Muscle layer of colon (tissue), 2 donors: ENCODE measurements at regions not wholly inside any gene's neighbourhood (a gene's known extent, or its start where the extent isn't known, plus 50 kb on each side); places are given as distances from the start of the nearest gene placed in this dataset.

Source experiments
- H3K27ac ChIP-seq: one replicate; pipeline ENCODE4 v1.7.0; 2013; ENCODE audit warnings: low read depth, mild to moderate bottlenecking, low read length, moderate library complexity
- H3K27me3 ChIP-seq, 2 donors: one replicate each; pipeline ENCODE4 v1.7.0; 2013; ENCODE audit warnings: low read length in 2 of 2, mild to moderate bottlenecking in 2 of 2; ENCODE audit not compliant: insufficient read depth in 2 of 2, control insufficient read depth in 1 of 2
- H3K36me3 ChIP-seq: one replicate; pipeline ENCODE4 v1.7.0; 2013; ENCODE audit warnings: mild to moderate bottlenecking, low read length; ENCODE audit not compliant: insufficient read depth
- H3K4me1 ChIP-seq: one replicate; pipeline ENCODE4 v1.7.0; 2013; ENCODE audit warnings: mild to moderate bottlenecking, low read length; ENCODE audit not compliant: insufficient read depth
- H3K4me3 ChIP-seq, 2 donors: one replicate each; pipeline ENCODE4 v1.7.0; 2013; ENCODE audit warnings: low read length in 2 of 2, low read depth in 1 of 2, mild to moderate bottlenecking in 1 of 2, moderate library complexity in 1 of 2
- H3K9ac ChIP-seq: one replicate; pipeline ENCODE4 v1.7.0; 2013; ENCODE audit warnings: low read length
- H3K9me3 ChIP-seq: one replicate; pipeline ENCODE4 v1.7.0; 2013; ENCODE audit warnings: mild to moderate bottlenecking, low read length
- donor health status: abdominal sarcoma.
- donor health status: Adenocarcinoma of cecum.

- no peak overlapping the region for H3K4me3 ChIP-seq
- H3K9ac ChIP-seq = no peak overlapping the region
- H3K27ac ChIP-seq = no peak overlapping the region
Observed at GRCh38 chr11:122258446-122259194, 142.6 kb upstream of the BLID start.

GRCh38 chr11:122253589-122254231 is 137.7 kb upstream of the BLID start:
- no peaks in the 10 kb centered on the region for H3K9me3 ChIP-seq
- no peak overlapping the region for H3K4me3 ChIP-seq
- H3K27ac ChIP-seq = no peak overlapping the region
- no peaks in the 10 kb centered on the region for H3K36me3 ChIP-seq
- H3K4me1 ChIP-seq = peaks cover 7% of the 10 kb centered on the region
- H3K9ac ChIP-seq = no peak overlapping the region
- H3K27me3 ChIP-seq = no peaks in the 10 kb centered on the region

More at GRCh38 chr11:122258446-122259194, 142.6 kb upstream of the BLID start:
- Histone ChIP-seq H3K9me3 (no peaks in the 10 kb centered on the region), H3K36me3 (no peaks in the 10 kb centered on the region), H3K27me3 (no peaks in the 10 kb centered on the region), H3K4me1 (peaks cover 3% of the 10 kb centered on the region)

- Histone ChIP-seq H3K9me3 (no peaks in the 10 kb centered on the region), H3K4me1 (peaks cover 7% of the 10 kb centered on the region), H3K27ac (no peak overlapping the region), H3K36me3 (no peaks in the 10 kb centered on the region), H3K4me3 (no peak overlapping the region), H3K9ac (no peak overlapping the region), H3K27me3 (no peaks in the 10 kb centered on the region)
Observed at GRCh38 chr11:122248939-122249338, 132.9 kb upstream of the BLID start.

GRCh38 chr11:122248131-122248530 is 132.1 kb upstream of the BLID start:
- no peaks in the 10 kb centered on the region for H3K36me3 ChIP-seq
- H3K4me1 ChIP-seq = no peaks in the 10 kb centered on the region
- H3K27ac ChIP-seq = no peak overlapping the region
- H3K27me3 ChIP-seq = no peaks in the 10 kb centered on the region
- H3K9me3 ChIP-seq = no peaks in the 10 kb centered on the region
- no peak overlapping the region for H3K9ac ChIP-seq
- H3K4me3 ChIP-seq = no peak overlapping the region

GRCh38 chr11:122246874-122247273 is 130.9 kb upstream of the BLID start:
- no peak overlapping the region for H3K9ac ChIP-seq

GRCh38 chr11:122242731-122243130 is 126.7 kb upstream of the BLID start:
- H3K36me3 ChIP-seq = no peaks in the 10 kb centered on the region
- no peak overlapping the region for H3K4me3 ChIP-seq
- no peaks in the 10 kb centered on the region for H3K27me3 ChIP-seq
- no peak overlapping the region for H3K27ac ChIP-seq
- H3K4me1 ChIP-seq = no peaks in the 10 kb centered on the region
- H3K9me3 ChIP-seq = no peaks in the 10 kb centered on the region
- H3K9ac ChIP-seq = no peak overlapping the region

More at GRCh38 chr11:122246874-122247273, 130.9 kb upstream of the BLID start:
- no peaks in the 10 kb centered on the region for H3K27me3 ChIP-seq
- H3K4me3 ChIP-seq = no peak overlapping the region
- H3K36me3 ChIP-seq = no peaks in the 10 kb centered on the region
- no peaks in the 10 kb centered on the region for H3K9me3 ChIP-seq
- no peaks in the 10 kb centered on the region for H3K4me1 ChIP-seq
- H3K27ac ChIP-seq = no peak overlapping the region

- no peaks in the 10 kb centered on the region for H3K4me1 ChIP-seq
- no peaks in the 10 kb centered on the region for H3K27me3 ChIP-seq
- H3K4me3 ChIP-seq = no peak overlapping the region
- no peaks in the 10 kb centered on the region for H3K36me3 ChIP-seq
- no peaks in the 10 kb centered on the region for H3K9me3 ChIP-seq
- H3K27ac ChIP-seq = no peak overlapping the region
- H3K9ac ChIP-seq = no peak overlapping the region
Observed at GRCh38 chr11:122241566-122241965, 125.6 kb upstream of the BLID start.

GRCh38 chr11:122240638-122241037 is 124.6 kb upstream of the BLID start:
- Histone ChIP-seq H3K27me3 (no peaks in the 10 kb centered on the region), H3K4me1 (peaks cover 1% of the 10 kb centered on the region), H3K4me3 (no peak overlapping the region), H3K27ac (no peak overlapping the region), H3K9me3 (no peaks in the 10 kb centered on the region), H3K36me3 (no peaks in the 10 kb centered on the region), H3K9ac (no peak overlapping the region)

GRCh38 chr11:122235615-122236014 is 119.6 kb upstream of the BLID start:
- no peaks in the 10 kb centered on the region for H3K27me3 ChIP-seq
- no peak overlapping the region for H3K4me3 ChIP-seq
- no peaks in the 10 kb centered on the region for H3K9me3 ChIP-seq
- H3K9ac ChIP-seq = no peak overlapping the region
- no peaks in the 10 kb centered on the region for H3K36me3 ChIP-seq
- no peak overlapping the region for H3K27ac ChIP-seq
- H3K4me1 ChIP-seq = peaks cover 10% of the 10 kb centered on the region

- H3K27me3 ChIP-seq = no peaks in the 10 kb centered on the region
- peaks cover 10% of the 10 kb centered on the region for H3K4me1 ChIP-seq
- H3K9ac ChIP-seq = no peak overlapping the region
- no peak overlapping the region for H3K27ac ChIP-seq
- no peaks in the 10 kb centered on the region for H3K9me3 ChIP-seq
- H3K4me3 ChIP-seq = no peak overlapping the region
- H3K36me3 ChIP-seq = no peaks in the 10 kb centered on the region
Observed at GRCh38 chr11:122234780-122235179, 118.8 kb upstream of the BLID start.

GRCh38 chr11:122234257-122234656 is 118.2 kb upstream of the BLID start:
- no peak overlapping the region for H3K9ac ChIP-seq
- peaks cover 10% of the 10 kb centered on the region for H3K4me1 ChIP-seq
- H3K27me3 ChIP-seq = no peaks in the 10 kb centered on the region
- no peaks in the 10 kb centered on the region for H3K36me3 ChIP-seq
- H3K27ac ChIP-seq = no peak overlapping the region
- H3K9me3 ChIP-seq = no peaks in the 10 kb centered on the region
- H3K4me3 ChIP-seq = no peak overlapping the region

- H3K9ac ChIP-seq = no peak overlapping the region
- H3K4me3 ChIP-seq = no peak overlapping the region
- no peaks in the 10 kb centered on the region for H3K27me3 ChIP-seq
- no peaks in the 10 kb centered on the region for H3K36me3 ChIP-seq
- H3K27ac ChIP-seq = no peak overlapping the region
- H3K9me3 ChIP-seq = no peaks in the 10 kb centered on the region
- H3K4me1 ChIP-seq = peaks cover 10% of the 10 kb centered on the region
Observed at GRCh38 chr11:122232985-122233384, 117.0 kb upstream of the BLID start.
